Inflammatory macrophage treated with lipopolysaccharide for 4 hours (primary cell): ENCODE measurements at regions not wholly inside any gene's neighbourhood (a gene's known extent, or its start where the extent isn't known, plus 50 kb on each side); places are given as distances from the start of the nearest gene placed in this dataset.

Experiments
- DNase-seq: peaks from one replicate; pipeline ENCODE4 v3.0.0-alpha.2; 2020

GRCh38 chr11:95717314-95717713 lies 72.3 kb downstream of the FAM76B start:
- DNase-seq: no peak

- DNase-seq: no peak
Measured at GRCh38 chr11:95716266-95716665, 73.3 kb downstream of the FAM76B start.

GRCh38 chr11:95715777-95716241 lies 73.8 kb downstream of the FAM76B start:
- DNase-seq: no peak

GRCh38 chr11:95714843-95715776 lies 74.5 kb downstream of the FAM76B start:
- DNase-seq: no peak

- no peak for DNase-seq
Measured at GRCh38 chr11:95713428-95713827, 76.2 kb downstream of the FAM76B start.

GRCh38 chr11:95711945-95712221 lies 77.7 kb downstream of the FAM76B start:
- DNase-seq: no peak

GRCh38 chr11:95711162-95711944 lies 78.2 kb downstream of the FAM76B start:
- no peak for DNase-seq

GRCh38 chr11:95708681-95709080 lies 80.9 kb downstream of the FAM76B start:
- DNase-seq: no peak

- DNase-seq: no peak
Measured at GRCh38 chr11:95706974-95707387, 82.6 kb downstream of the FAM76B start.

GRCh38 chr11:95705485-95706124 lies 84.0 kb downstream of the FAM76B start:
- DNase-seq: peak; percentile 79

GRCh38 chr11:95704865-95705264 lies 84.7 kb downstream of the FAM76B start:
- DNase-seq: no peak

- no peak for DNase-seq
Measured at GRCh38 chr11:95703049-95703448, 86.5 kb downstream of the FAM76B start.

- no peak for DNase-seq
Measured at GRCh38 chr11:95702526-95702925, 87.1 kb downstream of the FAM76B start.

- peak; percentile 59 for DNase-seq
Measured at GRCh38 chr11:95700471-95700817, 89.1 kb downstream of the FAM76B start.

- DNase-seq: peak; percentile 36
Measured at GRCh38 chr11:95699631-95700470, 89.7 kb downstream of the FAM76B start.

GRCh38 chr11:95698676-95699557 lies 90.7 kb downstream of the FAM76B start:
- peak; percentile 74 for DNase-seq

GRCh38 chr11:95697614-95698408 lies 91.8 kb downstream of the FAM76B start:
- DNase-seq: peak; percentile 93

- DNase-seq: no peak
Measured at GRCh38 chr11:95695181-95695580, 94.4 kb downstream of the FAM76B start.

- DNase-seq: no peak
Measured at GRCh38 chr11:95693298-95693697, 96.3 kb downstream of the FAM76B start.

- no peak for DNase-seq
Measured at GRCh38 chr11:95692526-95693260, 96.9 kb downstream of the FAM76B start.
